ENCODE measurements at regions not wholly inside any gene's neighbourhood (a gene's known extent, or its start where the extent isn't known, plus 50 kb on each side); places are given as distances from the start of the nearest gene placed in this dataset.
"Not testable (repeated sequence)": the region's sequence is repeated elsewhere in the genome, so short reads cannot be mapped to it uniquely, and the experiment has no call there.

DNA sequence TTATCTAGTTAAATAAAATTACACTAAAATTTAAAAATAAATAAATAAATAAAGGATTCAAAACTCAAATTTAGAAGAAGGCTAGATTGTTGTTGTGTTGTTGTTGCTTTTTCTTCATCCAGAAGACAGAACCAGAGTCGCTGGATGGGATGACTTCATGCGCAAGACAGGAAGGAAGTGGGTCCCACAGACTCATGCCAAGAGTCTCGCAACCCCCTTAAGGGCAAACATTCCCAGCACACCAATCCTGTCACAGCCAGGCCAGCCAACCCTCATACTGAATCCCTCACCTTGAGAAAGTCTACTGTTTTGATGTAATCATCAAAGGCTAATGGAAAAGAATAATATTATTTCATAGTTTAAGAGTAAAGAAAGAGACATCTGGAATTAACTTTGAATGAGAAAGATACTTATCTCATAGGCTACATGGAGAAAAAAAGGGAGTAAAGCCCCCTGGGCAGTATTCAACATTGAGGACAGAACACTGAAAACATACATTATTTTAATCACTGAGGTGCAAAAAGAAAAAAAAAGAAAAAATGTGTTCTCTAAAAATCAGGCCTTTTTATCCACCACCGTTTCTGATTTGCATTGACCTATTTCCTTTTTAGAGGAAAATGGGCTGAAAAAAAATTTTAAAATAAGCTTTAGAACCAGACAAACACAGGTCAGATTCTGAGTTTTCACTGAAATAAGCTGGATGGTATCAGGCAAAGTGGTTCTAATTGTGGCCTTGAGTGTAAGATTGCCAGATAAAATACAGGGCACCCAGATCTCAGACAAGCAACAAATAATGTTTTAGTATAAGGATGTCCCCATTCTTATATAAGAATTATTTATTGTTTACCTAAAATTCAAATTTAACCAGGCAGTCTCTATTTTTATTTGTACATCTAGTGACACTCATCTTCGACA, 826.5 kb downstream of the TNS3 start:
- no peak for DNase-seq (ENCODE audit: low spot score)

GRCh38 chr7:46754140-46754720, 827.7 kb downstream of the TNS3 start:
- DNase-seq (ENCODE audit: low spot score) = no peak

GRCh38 chr7:46753662-46754061, 828.2 kb downstream of the TNS3 start:
- no peak for DNase-seq (ENCODE audit: low spot score)

DNA sequence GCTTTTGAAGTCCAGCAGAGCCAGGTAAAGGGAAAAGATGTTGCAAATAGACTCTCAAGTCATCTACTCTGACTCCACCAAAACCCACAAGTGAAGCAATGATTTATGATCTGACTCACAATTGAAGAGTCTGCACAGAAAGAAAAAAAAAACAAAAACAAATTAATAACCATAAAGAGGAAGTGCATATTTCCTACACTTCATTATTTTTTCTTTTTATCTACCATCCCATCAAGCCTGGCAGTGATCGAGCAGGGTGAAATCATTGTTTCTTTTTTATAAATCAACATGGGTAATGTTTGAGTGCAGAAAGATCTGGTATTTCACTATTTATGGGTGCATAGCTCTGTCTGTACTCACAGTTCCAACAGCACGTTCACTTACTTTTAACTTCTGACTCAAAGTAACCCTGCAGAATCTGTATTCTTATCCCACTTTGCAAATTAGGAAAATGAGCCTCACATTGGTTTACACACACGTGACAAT, 829.0 kb downstream of the TNS3 start:
- no peak for DNase-seq (ENCODE audit: low spot score)

GRCh38 chr7:46751927-46752723, 829.8 kb downstream of the TNS3 start:
- DNase-seq (ENCODE audit: low spot score) = not testable (repeated sequence)

DNA sequence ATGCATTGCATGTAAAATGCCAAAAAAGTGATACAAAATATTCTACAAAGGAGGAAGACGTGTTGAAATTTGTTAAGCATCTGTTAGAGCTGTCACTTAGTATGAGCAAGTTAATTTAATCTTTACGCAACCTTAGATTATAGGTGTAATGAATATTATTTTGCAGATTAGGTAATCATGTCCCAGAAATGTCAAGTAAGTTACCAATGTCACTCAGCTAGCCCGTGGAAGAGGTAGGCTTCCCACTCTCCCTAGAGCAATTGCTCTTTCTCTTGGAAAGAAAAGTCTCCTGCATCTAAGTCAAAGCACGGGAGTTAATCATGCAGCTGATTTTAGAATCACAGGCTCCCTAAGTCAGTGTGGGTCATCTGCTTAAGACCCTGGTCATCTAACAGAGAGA, 830.4 kb upstream of the IGFBP3 start:
- no peak for DNase-seq (ENCODE audit: low spot score)

- no peak for DNase-seq (ENCODE audit: low spot score)
Observed at GRCh38 chr7:46750321-46750865, 829.3 kb upstream of the IGFBP3 start.

- DNase-seq (ENCODE audit: low spot score) = no peak
Observed at GRCh38 chr7:46747869-46748576, 827.0 kb upstream of the IGFBP3 start.

DNA sequence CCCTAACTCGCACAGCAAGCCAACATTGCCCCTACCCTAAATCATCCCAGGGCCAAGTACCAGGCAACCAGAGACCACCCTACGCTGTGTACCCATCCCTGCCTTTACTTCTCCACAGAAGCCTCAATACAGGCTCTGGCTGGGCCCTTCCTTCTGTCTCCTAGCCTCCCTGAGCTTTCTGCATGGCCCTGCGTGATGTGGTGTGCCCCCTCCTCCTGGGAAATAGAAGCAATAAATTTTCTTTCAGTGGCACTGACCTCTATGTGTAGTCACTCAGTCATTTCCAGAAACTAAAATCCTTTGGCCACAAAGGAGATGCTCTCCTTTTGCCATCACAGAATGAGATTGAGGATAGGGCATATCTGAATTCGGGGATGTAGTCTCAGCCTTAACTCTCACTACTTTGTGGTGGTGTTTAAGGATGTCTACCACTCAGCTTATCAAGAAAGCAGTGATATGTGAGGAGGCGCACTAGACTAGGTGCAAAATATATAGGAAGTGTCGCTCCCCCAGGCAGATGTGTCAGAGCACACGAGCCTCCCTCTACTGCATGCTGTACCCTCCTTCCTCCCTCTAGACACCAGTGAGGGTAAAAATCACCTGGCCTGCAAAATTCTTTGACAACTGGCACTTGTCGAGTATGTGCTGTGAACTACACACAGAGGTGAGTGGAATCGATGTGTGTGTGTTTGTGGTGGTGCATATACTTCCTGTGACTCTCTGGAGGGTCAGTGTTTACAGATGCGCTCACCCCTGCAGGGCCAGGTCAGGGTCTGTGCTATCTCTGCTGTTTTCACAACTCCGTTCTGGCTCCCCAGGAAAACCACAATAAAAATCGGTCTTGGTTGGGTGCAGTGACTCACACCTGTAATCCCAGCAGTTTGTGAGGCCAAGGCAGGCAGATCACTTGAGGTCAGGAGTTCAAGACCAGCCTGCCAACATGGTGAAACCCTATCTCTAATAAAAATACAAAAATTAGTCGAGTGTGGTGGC, 825.9 kb upstream of the IGFBP3 start:
- no peak for DNase-seq (ENCODE audit: low spot score)

GRCh38 chr7:46745707-46746090, 824.6 kb upstream of the IGFBP3 start:
- no peak for DNase-seq (ENCODE audit: low spot score)

GRCh38 chr7:46744957-46745706, 824.1 kb upstream of the IGFBP3 start:
- DNase-seq (ENCODE audit: low spot score) = no peak

- DNase-seq (ENCODE audit: low spot score) = no peak
Observed at GRCh38 chr7:46742601-46743000, 821.5 kb upstream of the IGFBP3 start.

GRCh38 chr7:46741938-46742540, 821.0 kb upstream of the IGFBP3 start:
- no peak for DNase-seq (ENCODE audit: low spot score)

- DNase-seq (ENCODE audit: low spot score) = no peak
Observed at GRCh38 chr7:46741181-46741580, 820.1 kb upstream of the IGFBP3 start.

DNA sequence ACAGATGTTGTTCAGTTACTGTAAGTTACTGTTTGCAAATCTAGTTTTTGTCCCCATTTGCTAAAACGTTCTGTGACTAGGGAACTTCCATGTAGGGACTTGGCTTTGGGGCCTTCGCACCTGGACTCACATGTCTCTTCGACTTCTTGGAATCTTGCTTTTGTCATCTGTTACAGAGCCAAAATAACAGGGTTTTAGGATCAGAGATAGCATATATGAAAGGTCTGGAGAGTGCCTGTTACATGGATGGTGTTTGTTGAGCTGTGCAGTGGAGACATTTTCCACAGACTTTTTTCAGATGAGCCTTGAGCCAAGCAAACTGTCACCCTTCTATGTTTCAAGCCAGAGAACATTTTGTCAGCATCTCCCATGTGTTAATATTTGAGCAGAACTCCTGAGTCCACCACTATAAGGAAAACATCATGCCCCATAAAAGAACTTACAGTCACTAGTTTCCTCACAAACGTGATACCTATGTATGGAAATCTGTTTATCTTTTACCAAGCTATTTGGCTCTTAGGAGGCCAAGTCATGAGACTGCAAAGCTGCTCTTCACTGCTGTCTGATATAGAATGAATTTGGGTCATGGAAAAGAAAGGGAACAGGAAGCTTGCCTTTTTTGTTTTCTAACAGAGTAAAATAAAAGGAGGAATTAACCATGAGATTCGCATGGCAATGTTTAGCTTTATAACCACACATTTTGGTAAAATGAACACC, 818.6 kb upstream of the IGFBP3 start:
- no peak for DNase-seq (ENCODE audit: low spot score)

DNA sequence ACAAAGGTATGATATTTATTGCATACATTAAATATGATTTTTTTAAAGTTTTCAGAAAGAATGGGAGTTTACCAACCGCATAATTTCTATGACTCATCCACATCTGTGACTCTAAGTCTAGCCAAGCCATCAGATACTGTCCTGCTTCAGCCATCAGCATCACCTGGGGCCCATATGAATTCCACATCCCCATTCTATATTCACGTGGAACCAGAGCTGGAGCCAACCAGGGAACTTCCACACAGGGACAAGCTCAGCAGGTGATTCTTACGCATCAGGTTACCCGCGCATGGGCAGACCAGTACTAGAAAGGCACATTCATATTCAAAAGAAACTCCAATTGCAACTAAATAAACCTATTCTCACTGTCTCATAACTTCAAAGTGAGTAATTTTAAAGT, 817.7 kb upstream of the IGFBP3 start:
- no peak for DNase-seq (ENCODE audit: low spot score)

- DNase-seq (ENCODE audit: low spot score) = no peak
Observed at GRCh38 chr7:46738165-46738564, 817.1 kb upstream of the IGFBP3 start.

GRCh38 chr7:46725838-46726237, 804.8 kb upstream of the IGFBP3 start:
- no peak for DNase-seq (ENCODE audit: low spot score)

- DNase-seq (ENCODE audit: low spot score) = no peak
Observed at GRCh38 chr7:46725136-46725535, 804.1 kb upstream of the IGFBP3 start.

Data from globus pallidus (tissue), 1 donor.